GM10266 (cell line): ENCODE measurements at regions not wholly inside any gene's neighbourhood (a gene's known extent, or its start where the extent isn't known, plus 50 kb on each side); places are given as distances from the start of the nearest gene placed in this dataset.

Source experiments
- DNase-seq: peaks from one replicate; pipeline ENCODE4 v3.0.0; 2012; ENCODE audit errors: extremely low spot score
- TF ChIP-seq, protein P1 (sequence below): IDR thresholded peaks from 2 replicates; pipeline ENCODE4 v1.5.1; 2012; ENCODE audit warnings: mild to moderate bottlenecking, low read depth; ENCODE audit not compliant: control insufficient read depth, insufficient read depth; ENCODE audit errors: missing control alignments

DNA sequence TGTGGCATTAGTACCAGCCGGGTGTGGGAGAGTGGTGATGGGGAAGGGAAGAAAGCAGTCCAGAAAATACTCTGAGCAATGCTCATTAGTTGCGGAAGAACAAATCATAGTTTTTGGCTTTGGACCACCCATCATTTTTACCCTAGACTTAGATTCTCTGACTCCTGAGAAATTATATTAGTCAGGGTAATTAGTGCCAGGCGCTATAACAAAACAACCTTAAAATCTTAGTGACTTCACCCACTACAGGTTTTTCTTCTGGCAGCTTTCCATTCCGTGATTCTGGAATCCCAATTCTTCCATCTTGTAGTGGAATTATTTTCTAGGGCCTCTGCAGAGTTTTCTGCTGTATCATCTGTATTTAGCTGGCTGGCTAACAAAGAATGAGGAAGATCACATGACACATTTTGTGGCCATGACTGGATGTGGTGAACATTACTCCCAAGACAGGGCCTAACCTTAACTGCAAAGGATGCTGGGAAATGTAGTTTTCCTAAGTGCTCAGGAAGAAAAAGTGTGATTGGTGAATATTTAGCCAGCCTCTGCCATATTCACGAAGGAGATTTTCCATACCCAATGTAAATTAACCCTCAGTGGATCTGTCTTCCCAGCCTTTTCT is 373.0 kb upstream of the MEF2C start:
- DNase-seq: no peak

DNA sequence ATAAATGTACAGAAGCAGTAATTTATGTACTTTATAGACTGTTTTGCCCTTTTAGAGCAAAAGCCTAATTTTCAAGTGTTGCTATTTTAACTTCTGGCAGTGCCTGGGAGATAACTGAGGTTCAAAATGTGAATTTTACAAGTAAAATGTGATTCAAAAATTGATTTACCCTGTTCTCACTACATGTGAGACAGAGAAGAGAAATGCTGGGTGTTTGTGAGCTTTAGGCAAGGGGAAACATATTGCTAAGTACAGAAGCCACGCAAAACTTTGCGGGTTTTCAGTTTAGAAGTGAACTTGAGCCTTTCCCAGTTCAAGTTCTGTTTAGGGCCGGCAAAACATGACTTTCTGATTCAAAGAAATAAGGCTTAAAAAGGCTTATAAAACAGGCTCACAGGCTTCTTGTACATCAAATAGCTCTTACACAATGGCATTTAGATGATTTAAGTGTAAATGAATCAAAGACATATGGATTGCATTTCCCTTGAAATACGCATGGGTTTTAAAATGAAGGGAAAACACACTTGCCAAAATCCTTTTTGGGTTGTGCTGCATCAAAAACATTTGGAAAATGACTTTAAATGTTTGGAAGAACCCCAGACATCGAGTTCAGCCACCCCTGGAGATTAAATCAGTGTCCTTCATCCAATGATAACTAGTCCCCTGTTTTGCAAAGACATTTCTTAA is 370.8 kb upstream of the MEF2C start:
- DNase-seq: no peak
- TF ChIP-seq, protein P1, sequence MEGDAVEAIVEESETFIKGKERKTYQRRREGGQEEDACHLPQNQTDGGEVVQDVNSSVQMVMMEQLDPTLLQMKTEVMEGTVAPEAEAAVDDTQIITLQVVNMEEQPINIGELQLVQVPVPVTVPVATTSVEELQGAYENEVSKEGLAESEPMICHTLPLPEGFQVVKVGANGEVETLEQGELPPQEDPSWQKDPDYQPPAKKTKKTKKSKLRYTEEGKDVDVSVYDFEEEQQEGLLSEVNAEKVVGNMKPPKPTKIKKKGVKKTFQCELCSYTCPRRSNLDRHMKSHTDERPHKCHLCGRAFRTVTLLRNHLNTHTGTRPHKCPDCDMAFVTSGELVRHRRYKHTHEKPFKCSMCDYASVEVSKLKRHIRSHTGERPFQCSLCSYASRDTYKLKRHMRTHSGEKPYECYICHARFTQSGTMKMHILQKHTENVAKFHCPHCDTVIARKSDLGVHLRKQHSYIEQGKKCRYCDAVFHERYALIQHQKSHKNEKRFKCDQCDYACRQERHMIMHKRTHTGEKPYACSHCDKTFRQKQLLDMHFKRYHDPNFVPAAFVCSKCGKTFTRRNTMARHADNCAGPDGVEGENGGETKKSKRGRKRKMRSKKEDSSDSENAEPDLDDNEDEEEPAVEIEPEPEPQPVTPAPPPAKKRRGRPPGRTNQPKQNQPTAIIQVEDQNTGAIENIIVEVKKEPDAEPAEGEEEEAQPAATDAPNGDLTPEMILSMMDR: no peak

More for the DNA sequence above, 373.0 kb upstream of the MEF2C start:
- TF ChIP-seq, protein P1: no peak

DNA sequence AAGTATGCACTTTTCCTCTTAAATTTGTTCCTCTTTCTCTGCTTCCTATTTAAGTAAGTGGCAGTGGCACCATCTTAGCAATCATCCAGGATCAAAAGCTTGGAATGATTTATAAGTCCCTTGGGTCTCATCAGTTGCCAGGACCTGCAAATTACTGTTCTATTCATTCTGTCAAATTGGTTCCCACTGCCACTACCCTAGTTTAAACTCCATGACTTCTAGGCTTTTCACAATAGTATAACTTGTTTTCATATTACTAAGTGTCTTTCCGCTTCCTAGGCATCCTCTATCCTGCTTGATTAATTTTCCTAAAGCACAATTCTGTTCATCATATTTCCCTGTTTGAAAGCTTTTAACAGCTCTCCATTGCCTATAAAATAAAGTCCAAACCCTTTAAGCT is 363.9 kb upstream of the MEF2C start:
- TF ChIP-seq, protein P1: no peak
- DNase-seq: no peak

DNA sequence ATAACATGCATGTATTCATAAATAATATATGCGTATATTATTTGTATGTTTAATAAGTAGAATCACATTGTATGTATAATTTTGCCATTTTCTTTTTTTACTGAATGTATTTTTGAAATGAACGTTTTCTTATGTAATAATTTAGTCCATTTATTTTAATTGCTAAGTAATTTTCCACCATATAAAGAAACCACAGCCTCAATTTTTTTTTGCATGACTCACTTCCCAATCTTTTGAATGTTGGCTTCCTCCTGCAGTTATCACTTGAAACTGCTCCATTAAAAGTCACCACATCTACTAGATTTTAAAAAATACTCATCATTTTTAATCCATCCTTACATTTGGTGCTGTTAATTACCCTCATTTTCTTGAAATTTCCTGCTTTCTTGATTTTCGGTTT is 363.3 kb upstream of the MEF2C start:
- TF ChIP-seq, protein P1: no peak
- no peak for DNase-seq

DNA sequence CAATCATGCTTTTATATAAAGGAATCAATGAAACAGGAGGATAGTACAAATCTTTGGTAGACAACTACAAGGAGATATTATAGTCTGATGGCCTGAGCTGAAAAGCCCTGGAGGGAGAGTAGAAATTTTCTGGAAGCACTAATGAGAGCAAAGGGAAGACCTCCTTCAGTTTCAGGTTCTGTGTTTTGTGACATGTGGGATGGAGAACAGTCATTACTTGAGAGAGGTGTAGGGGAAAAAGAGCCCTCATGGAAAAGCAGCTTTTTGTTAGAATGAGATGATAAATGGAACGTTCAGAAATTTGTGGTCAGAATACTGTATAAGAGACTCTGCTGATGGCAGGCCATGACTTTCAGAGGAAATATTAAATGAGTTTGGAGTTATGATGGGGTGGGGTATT is 360.6 kb upstream of the MEF2C start:
- no peak for DNase-seq
- TF ChIP-seq, protein P1: no peak

DNA sequence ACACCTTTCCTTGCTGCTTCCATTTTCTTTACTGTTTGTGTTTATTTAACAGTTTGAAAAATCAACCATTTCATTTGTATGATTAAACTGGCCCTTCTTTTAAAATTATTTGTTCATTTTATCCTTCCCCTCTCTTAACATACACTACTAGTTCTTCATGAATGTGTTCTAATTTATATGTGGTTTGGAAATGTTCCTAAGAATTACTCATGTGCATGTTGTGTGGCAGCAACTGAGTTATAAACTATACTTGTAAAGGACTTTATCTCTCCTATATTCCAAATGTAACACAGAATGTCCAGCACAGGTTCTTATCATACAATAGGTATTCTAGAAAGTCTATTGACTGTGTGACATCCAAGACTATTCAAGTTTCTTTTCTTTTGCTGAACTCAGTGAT is 358.2 kb upstream of the MEF2C start:
- no peak for DNase-seq
- TF ChIP-seq, protein P1: no peak

DNA sequence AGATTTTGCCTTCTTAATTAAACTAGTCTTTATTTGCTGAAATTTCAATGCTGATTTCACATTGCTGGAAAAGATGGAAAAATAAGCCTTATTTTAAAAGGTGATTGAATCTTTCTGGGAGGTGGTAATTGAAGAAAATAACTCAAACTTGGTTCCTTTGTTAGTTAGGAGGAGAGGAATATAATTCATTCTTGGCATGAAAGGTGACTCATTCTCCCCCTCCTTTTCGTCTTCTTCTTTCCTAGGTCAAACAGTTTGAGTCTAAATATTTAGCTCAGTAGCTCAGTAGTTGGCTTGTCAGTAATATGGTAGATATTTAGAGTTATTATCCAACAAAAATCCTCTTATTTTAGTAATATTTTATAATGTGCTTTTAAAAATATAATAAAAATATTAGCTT is 353.9 kb upstream of the MEF2C start:
- TF ChIP-seq, protein P1: no peak
- DNase-seq: no peak
